NCI-H187 (cell line): ENCODE measurements at regions not wholly inside any gene's neighbourhood (a gene's known extent, or its start where the extent isn't known, plus 50 kb on each side); places are given as distances from the start of the nearest gene placed in this dataset.
"Not testable (repeated sequence)": the region's sequence is repeated elsewhere in the genome, so short reads cannot be mapped to it uniquely, and the experiment has no call there.

Experiments
- DNase-seq, 2 experiments: peaks; one replicate each; lab custom pipeline; 2025; lab: John Stamatoyannopoulos, UW

GRCh38 chr4:79850626-79851025 lies 222.4 kb downstream of the ANTXR2 start:
- no peak for DNase-seq

- DNase-seq: no peak
These were observed 224.7 kb downstream of the ANTXR2 start for GRCh38 chr4:79848329-79848728.

GRCh38 chr4:79847411-79847810 lies 225.6 kb downstream of the ANTXR2 start:
- no peak for DNase-seq

- DNase-seq: no peak
These were observed 230.9 kb downstream of the ANTXR2 start for GRCh38 chr4:79842162-79842561.

GRCh38 chr4:79833857-79834256 lies 239.2 kb downstream of the ANTXR2 start:
- no peak for DNase-seq

- DNase-seq: no peak
These were observed 241.1 kb downstream of the ANTXR2 start for GRCh38 chr4:79831701-79832514.

- no peak for DNase-seq
These were observed 241.9 kb downstream of the ANTXR2 start for GRCh38 chr4:79831119-79831528.

GRCh38 chr4:79827283-79827682 lies 245.7 kb downstream of the ANTXR2 start:
- DNase-seq: no peak

- DNase-seq: no peak
These were observed 249.8 kb downstream of the ANTXR2 start for GRCh38 chr4:79823148-79823763.

GRCh38 chr4:79820427-79820826 lies 252.6 kb downstream of the ANTXR2 start:
- DNase-seq: no peak

- not testable (repeated sequence) for DNase-seq
These were observed 265.1 kb downstream of the ANTXR2 start for GRCh38 chr4:79807933-79808332.

- no peak for DNase-seq
These were observed 275.0 kb downstream of the ANTXR2 start for GRCh38 chr4:79798047-79798446.

- DNase-seq: no peak
These were observed 276.1 kb downstream of the ANTXR2 start for GRCh38 chr4:79796948-79797347.

GRCh38 chr4:79788884-79789283 lies 284.1 kb downstream of the ANTXR2 start:
- no peak for DNase-seq

GRCh38 chr4:79780129-79780528 lies 292.9 kb downstream of the ANTXR2 start:
- no peak for DNase-seq

- DNase-seq: no peak
These were observed 300.5 kb downstream of the ANTXR2 start for GRCh38 chr4:79772510-79772909.

- no peak for DNase-seq
These were observed 308.9 kb downstream of the ANTXR2 start for GRCh38 chr4:79764120-79764519.

GRCh38 chr4:79763486-79764075 lies 309.4 kb downstream of the ANTXR2 start:
- no peak for DNase-seq

GRCh38 chr4:79759793-79760192 lies 313.2 kb downstream of the ANTXR2 start:
- DNase-seq: no peak

GRCh38 chr4:79757600-79757999 lies 315.4 kb downstream of the ANTXR2 start:
- no peak for DNase-seq

- DNase-seq: no peak
These were observed 316.7 kb downstream of the ANTXR2 start for GRCh38 chr4:79756140-79756895.

GRCh38 chr4:79748835-79749234 lies 324.2 kb downstream of the ANTXR2 start:
- DNase-seq: no peak
